ENCODE measurements at regions not wholly inside any gene's neighbourhood (a gene's known extent, or its start where the extent isn't known, plus 50 kb on each side); places are given as distances from the start of the nearest gene placed in this dataset.

DNA sequence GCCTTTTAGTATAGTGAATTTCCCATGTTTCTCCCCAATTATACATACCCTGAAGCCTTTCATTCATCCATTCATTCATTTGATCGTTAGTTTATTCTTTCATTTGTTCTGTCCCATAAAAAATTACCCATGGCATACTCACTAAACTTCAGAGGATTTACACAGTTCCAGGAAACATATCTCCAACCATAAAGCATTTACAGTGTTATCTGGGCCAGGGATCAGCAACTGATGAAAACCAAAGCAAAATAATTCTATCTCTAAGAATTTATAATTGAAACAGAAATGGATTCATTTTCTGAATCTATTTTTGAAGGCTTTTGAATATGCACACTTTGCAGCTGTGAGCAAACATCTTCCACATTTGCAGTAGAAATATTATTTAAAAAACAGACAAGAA lies 547.7 kb downstream of the KCNJ2 start:
- Histone ChIP-seq H3K27ac (ENCODE audit: insufficient read depth, low read depth, low read length) (no peak overlapping the region), H3K4me1 (ENCODE audit: control insufficient read depth, extremely low read depth, insufficient read depth, low read length) (no peaks in the 10 kb centered on the region), H3K4me2 (ENCODE audit: insufficient read depth, low read length) (no peak overlapping the region), H3K9me1 (replicated peaks; ENCODE audit: control insufficient read depth, extremely low read depth, insufficient read depth, low read length) (no peaks in the 10 kb centered on the region), H3K79me2 (ENCODE audit: control insufficient read depth, insufficient read depth, low read length) (no peaks in the 10 kb centered on the region), H3K9ac (replicated peaks; ENCODE audit: extremely low read depth, insufficient read depth, low read length) (no peak overlapping the region), H3K9me3 (replicated peaks; ENCODE audit: control insufficient read depth, insufficient read depth, low read length) (no peaks in the 10 kb centered on the region), H3K27me3 (ENCODE audit: control insufficient read depth in 2 of 2, insufficient read depth in 2 of 2, low read length in 2 of 2) (no peaks in the 10 kb centered on the region), H2AFZ (ENCODE audit: low read depth, low read length) (no peak overlapping the region), H4K20me1 (replicated peaks; ENCODE audit: control insufficient read depth, extremely low read depth, insufficient read depth, low read length) (no peaks in the 10 kb centered on the region), H3K36me3 (ENCODE audit: control insufficient read depth in 2 of 2, extremely low read depth in 1 of 2, insufficient read depth in 2 of 2, low read length in 2 of 2) (no peaks in the 10 kb centered on the region), H3K4me3 (replicated peaks in 1 of 3; ENCODE audit: insufficient read depth in 1 of 3, low read depth in 1 of 3, low read length in 3 of 3) (no peak overlapping the region)
- dilution Hi-C loops (cut with MboI; ENCODE audit: extremely low pct_ligation_motif_present, low sequenced_read_pairs), result no loop called here
- intact Hi-C loops (cut with micrococcal nuclease), result no loop called here
- no TSS peak for BruUV-seq (replicated peaks)
- POLR2A ChIA-PET, result no interaction called here
- DNase-seq (ENCODE audit: low read depth, low spot score) (no peak), FAIRE-seq (no peak)
- CTCF ChIA-PET, result no interaction called here
- TF ChIP-seq POLR2A (IDR thresholded peaks at IDR 0.05; ENCODE audit: low read depth, low read length), result no peak
- no peak for TF ChIP-seq EZH2 (IDR thresholded peaks at IDR 0.05; ENCODE audit: borderline replicate concordance, low read depth, low read length, severe bottlenecking)
- TF ChIP-seq MYC (IDR thresholded peaks at IDR 0.05; ENCODE audit: low read depth, low read length), result no peak
- TF ChIP-seq, protein P1, sequence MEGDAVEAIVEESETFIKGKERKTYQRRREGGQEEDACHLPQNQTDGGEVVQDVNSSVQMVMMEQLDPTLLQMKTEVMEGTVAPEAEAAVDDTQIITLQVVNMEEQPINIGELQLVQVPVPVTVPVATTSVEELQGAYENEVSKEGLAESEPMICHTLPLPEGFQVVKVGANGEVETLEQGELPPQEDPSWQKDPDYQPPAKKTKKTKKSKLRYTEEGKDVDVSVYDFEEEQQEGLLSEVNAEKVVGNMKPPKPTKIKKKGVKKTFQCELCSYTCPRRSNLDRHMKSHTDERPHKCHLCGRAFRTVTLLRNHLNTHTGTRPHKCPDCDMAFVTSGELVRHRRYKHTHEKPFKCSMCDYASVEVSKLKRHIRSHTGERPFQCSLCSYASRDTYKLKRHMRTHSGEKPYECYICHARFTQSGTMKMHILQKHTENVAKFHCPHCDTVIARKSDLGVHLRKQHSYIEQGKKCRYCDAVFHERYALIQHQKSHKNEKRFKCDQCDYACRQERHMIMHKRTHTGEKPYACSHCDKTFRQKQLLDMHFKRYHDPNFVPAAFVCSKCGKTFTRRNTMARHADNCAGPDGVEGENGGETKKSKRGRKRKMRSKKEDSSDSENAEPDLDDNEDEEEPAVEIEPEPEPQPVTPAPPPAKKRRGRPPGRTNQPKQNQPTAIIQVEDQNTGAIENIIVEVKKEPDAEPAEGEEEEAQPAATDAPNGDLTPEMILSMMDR (IDR thresholded peaks at IDR 0.05; ENCODE audit: extremely low read depth in 1 of 2, insufficient read depth in 1 of 2, low read depth in 1 of 2, low read length in 2 of 2), result no peak

DNA sequence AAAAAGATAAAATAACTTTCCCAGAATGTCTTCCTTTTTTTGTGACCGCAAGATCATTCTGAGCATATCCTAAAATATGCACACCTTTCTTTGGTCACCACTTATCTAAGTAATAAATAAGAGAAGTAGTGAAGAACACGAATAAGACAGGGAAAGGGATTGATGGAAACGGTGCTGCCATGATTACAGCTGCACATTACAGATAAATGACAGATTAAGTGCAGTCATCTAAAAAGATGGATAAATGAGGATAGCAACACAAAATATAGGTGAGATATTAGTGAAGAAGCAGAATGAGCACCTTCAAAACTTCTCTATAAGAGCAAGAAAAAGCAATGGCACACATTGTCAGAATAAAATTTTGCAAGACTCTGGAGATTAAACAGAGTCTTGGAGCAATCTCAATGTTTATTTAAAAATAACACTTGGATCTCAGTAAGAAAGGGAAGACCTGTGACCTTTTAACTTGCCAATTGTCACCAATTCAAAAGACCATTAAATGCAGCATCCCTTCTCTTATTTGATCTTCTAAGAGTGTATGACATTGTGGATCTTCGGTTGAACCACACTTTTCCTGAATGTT lies 567.1 kb downstream of the KCNJ2 start:
- Histone ChIP-seq H3K4me3 (replicated peaks in 1 of 3; ENCODE audit: insufficient read depth in 1 of 3, low read depth in 1 of 3, low read length in 3 of 3) (no peak overlapping the region), H3K9ac (replicated peaks; ENCODE audit: extremely low read depth, insufficient read depth, low read length) (no peak overlapping the region), H3K27ac (ENCODE audit: insufficient read depth, low read depth, low read length) (no peak overlapping the region), H3K4me1 (ENCODE audit: control insufficient read depth, extremely low read depth, insufficient read depth, low read length) (no peaks in the 10 kb centered on the region), H3K27me3 (ENCODE audit: control insufficient read depth in 2 of 2, insufficient read depth in 2 of 2, low read length in 2 of 2) (no peaks in the 10 kb centered on the region), H3K9me3 (replicated peaks; ENCODE audit: control insufficient read depth, insufficient read depth, low read length) (peaks cover 1% of the 10 kb centered on the region), H4K20me1 (replicated peaks; ENCODE audit: control insufficient read depth, extremely low read depth, insufficient read depth, low read length) (no peaks in the 10 kb centered on the region), H3K4me2 (ENCODE audit: insufficient read depth, low read length) (no peak overlapping the region), H2AFZ (ENCODE audit: low read depth, low read length) (no peak overlapping the region), H3K36me3 (ENCODE audit: control insufficient read depth in 2 of 2, extremely low read depth in 1 of 2, insufficient read depth in 2 of 2, low read length in 2 of 2) (no peaks in the 10 kb centered on the region), H3K79me2 (ENCODE audit: control insufficient read depth, insufficient read depth, low read length) (no peaks in the 10 kb centered on the region), H3K9me1 (replicated peaks; ENCODE audit: control insufficient read depth, extremely low read depth, insufficient read depth, low read length) (no peaks in the 10 kb centered on the region)
- FAIRE-seq, result no peak
- POLR2A ChIA-PET, result no interaction called here
- dilution Hi-C loops (cut with MboI; ENCODE audit: extremely low pct_ligation_motif_present, low sequenced_read_pairs), result no loop called here
- intact Hi-C loops (cut with micrococcal nuclease), result no loop called here
- CTCF ChIA-PET, result no interaction called here
- DNase-seq (ENCODE audit: low read depth, low spot score), result no peak
- no TSS peak for BruUV-seq (replicated peaks)
- no peak for TF ChIP-seq POLR2AphosphoS5 (IDR thresholded peaks at IDR 0.05; ENCODE audit: insufficient read depth, low read depth, low read length)
- no peak for TF ChIP-seq EZH2 (IDR thresholded peaks at IDR 0.05; ENCODE audit: borderline replicate concordance, low read depth, low read length, severe bottlenecking)

Measured in endothelial cell of umbilical vein (primary cell).